Spleen (tissue), 11 donors: ENCODE measurements at regions not wholly inside any gene's neighbourhood (a gene's known extent, or its start where the extent isn't known, plus 50 kb on each side); places are given as distances from the start of the nearest gene placed in this dataset.

Source experiments
- DNase-seq: peaks from one replicate; pipeline ENCODE4 v3.0.0-alpha.2; 2020
- H3K27ac ChIP-seq, 8 donors: fragments of 200-600 bp; sonication (generic) in 7 of 8; 1 replicate in 4 of 8; 2 replicates in 4 of 8; pipeline versions ENCODE4 v1.5.0 to v1.8.0; 2016 to 2021; ENCODE audit warnings: inconsistent platforms in 4 of 8, mild to moderate bottlenecking in 4 of 8, moderate library complexity in 1 of 8
- H3K27me3 ChIP-seq, 7 donors: fragments of 200-600 bp; sonication (generic) in 6 of 7; replicated peaks in 1 of 7; 1 replicate in 4 of 7; 2 replicates in 3 of 7; pipeline versions ENCODE4 v1.5.0 to v1.8.0; 2016 to 2021; ENCODE audit warnings: inconsistent platforms in 3 of 7, mild to moderate bottlenecking in 1 of 7
- H3K36me3 ChIP-seq, 6 donors: fragments of 200-600 bp; sonication (generic) in 5 of 6; 1 replicate in 4 of 6; 2 replicates in 2 of 6; pipeline versions ENCODE4 v1.5.0 to v1.8.0; 2016 to 2021; ENCODE audit warnings: inconsistent platforms in 2 of 6
- H3K4me1 ChIP-seq, 6 donors: fragments of 200-600 bp; sonication (generic) in 5 of 6; 1 replicate in 3 of 6; 2 replicates in 3 of 6; pipeline versions ENCODE4 v1.5.0 to v1.8.0; 2016 to 2021; ENCODE audit warnings: inconsistent platforms in 3 of 6
- H3K4me3 ChIP-seq, 8 donors: fragments of 200-600 bp; sonication (generic) in 7 of 8; 1 replicate in 4 of 8; 2 replicates in 4 of 8; pipeline versions ENCODE4 v1.5.0 to v1.8.0; 2016 to 2021; ENCODE audit warnings: inconsistent platforms in 4 of 8, mild to moderate bottlenecking in 4 of 8, moderate library complexity in 2 of 8
- H3K9me3 ChIP-seq, 8 donors: fragments of 200-600 bp; sonication (generic) in 7 of 8; 1 replicate in 4 of 8; 2 replicates in 4 of 8; pipeline versions ENCODE4 v1.5.0 to v1.8.0; 2016 to 2021; ENCODE audit warnings: inconsistent platforms in 4 of 8
- POLR2A ChIP-seq, 3 donors: fragments of 450-650 bp; IDR thresholded peaks; one replicate each; pipeline ENCODE4 v1.5.1; 2017; ENCODE audit warnings: antibody characterized with exemption in 3 of 3, mild to moderate bottlenecking in 1 of 3
- POLR2AphosphoS5 ChIP-seq, 3 donors: sonication (generic); formaldehyde crosslinking; IDR thresholded peaks; one replicate each; pipeline ENCODE4 v1.5.1; 2017; ENCODE audit warnings: antibody characterized with exemption in 3 of 3
- WGBS, 5 donors: extraction: QIAGEN DNeasy Blood & Tissue Kit in 3 of 5; methylation state at CpG; one replicate each; pipeline versions ENCODE4 v1.1.5 to v1.1.7; 2013 to 2018; 5-methylcytosine and 5-hydroxymethylcytosine counted together
- intact Hi-C: fragments of 100-400 bp; cut with DNase I; formaldehyde crosslinking; loops from one replicate; pipeline ENCODE4 v1.15.0; 2023; ENCODE audit warnings: low total_unique reads
- TF ChIP-seq, protein P1 (sequence below), 11 experiments: fragments of 200-600 bp in 7 of 11; fragments of 450-650 bp in 4 of 11; sonication (generic) in 4 of 11; IDR thresholded peaks in 8 of 11; conservative IDR thresholded peaks in 3 of 11; 1 replicate in 7 of 11; 2 replicates in 4 of 11; pipeline versions ENCODE4 v1.4.0 to v1.8.0; 2016 to 2021; ENCODE audit warnings: antibody characterized with exemption in 11 of 11, inconsistent platforms in 4 of 11, mild to moderate bottlenecking in 1 of 11
- donor health status: healthy with polysubstance abuse.
- donor health status: DM: no; HTN: no; CAD: no; lungs with moderate emphysema.
- donor health status: DM: no; HTN: no; CAD: no.
- donor health status: Bipolar disorder and iron deficiency.
- donor health status: healthy.
- donor health status: DM: no; HTN: no; CAD: no.
- donor health status: DM: yes; HTN: yes; CAD: no.

DNA sequence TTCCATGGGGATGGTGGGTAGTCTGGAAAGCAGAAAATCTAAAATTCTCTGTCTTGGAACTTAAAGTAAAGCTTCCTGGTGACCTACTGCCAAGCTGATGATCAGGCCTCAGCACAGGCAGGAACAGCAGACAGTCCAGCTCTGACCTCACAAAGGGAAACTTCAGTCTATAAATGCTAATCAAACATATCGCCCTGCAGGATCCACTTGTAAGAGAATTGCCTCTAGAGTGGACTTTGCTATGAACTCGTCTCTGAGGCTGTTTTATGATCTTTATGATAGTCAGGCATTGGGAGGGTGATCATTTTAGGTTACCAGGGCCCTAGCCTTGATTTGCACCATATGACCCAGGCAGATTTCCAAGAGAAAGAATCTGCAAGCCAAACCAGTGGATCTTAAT is 67.6 kb upstream of the SELENOP start:
- intact Hi-C loops, result loop anchor here (10.0 kb wide), 1 partner anchor 64 kb away; the partner anchor contains the start of gene SELENOP
- 85 to 96% (median 89%) methylated on average over 2 of the region's 2 CpGs for WGBS, 5 donors
- TF ChIP-seq POLR2AphosphoS5 (IDR thresholded peaks at IDR 0.05), result no peak
- TF ChIP-seq POLR2A (IDR thresholded peaks at IDR 0.05), result no peak
- TF ChIP-seq, protein P1, sequence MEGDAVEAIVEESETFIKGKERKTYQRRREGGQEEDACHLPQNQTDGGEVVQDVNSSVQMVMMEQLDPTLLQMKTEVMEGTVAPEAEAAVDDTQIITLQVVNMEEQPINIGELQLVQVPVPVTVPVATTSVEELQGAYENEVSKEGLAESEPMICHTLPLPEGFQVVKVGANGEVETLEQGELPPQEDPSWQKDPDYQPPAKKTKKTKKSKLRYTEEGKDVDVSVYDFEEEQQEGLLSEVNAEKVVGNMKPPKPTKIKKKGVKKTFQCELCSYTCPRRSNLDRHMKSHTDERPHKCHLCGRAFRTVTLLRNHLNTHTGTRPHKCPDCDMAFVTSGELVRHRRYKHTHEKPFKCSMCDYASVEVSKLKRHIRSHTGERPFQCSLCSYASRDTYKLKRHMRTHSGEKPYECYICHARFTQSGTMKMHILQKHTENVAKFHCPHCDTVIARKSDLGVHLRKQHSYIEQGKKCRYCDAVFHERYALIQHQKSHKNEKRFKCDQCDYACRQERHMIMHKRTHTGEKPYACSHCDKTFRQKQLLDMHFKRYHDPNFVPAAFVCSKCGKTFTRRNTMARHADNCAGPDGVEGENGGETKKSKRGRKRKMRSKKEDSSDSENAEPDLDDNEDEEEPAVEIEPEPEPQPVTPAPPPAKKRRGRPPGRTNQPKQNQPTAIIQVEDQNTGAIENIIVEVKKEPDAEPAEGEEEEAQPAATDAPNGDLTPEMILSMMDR (IDR thresholded peaks at IDR 0.05 in 8 of 11, conservative IDR thresholded peaks at IDR 0.05 in 3 of 11), result no peak
- Histone ChIP-seq H3K9me3 (no peaks in the 10 kb centered on the region), H3K4me1 (peaks cover 0 to 30% (median 20%) of the 10 kb centered on the region in 6 donors), H3K27me3 (no peaks in the 10 kb centered on the region), H3K27ac (no peak overlapping the region), H3K4me3 (no peak overlapping the region), H3K36me3 (no peaks in the 10 kb centered on the region)
- no peak for DNase-seq

DNA sequence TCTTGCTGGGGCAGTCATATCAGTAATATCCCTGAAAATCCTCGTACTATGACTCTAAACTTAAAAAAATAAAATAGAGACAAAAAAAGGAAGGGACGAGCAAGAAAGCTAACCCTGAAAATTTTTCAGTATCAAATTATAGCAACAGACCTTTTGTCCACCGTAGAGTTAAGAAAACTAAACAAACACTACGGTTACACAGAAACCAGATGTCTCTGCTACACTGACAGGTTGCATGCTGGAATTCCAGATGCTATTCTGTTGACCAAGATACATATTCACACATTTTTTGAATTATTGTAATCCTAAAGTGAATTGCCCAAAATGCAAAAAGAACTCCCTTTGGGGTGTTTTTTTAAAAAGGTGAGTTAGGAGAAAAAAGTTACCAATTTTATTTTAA is 66.9 kb upstream of the SELENOP start:
- Histone ChIP-seq H3K4me3 (no peak overlapping the region), H3K27ac (peak overlapping the region in 1 of 8 donors; percentile 51), H3K36me3 (no peaks in the 10 kb centered on the region), H3K27me3 (no peaks in the 10 kb centered on the region), H3K4me1 (peaks cover 0 to 30% (median 20%) of the 10 kb centered on the region in 6 donors), H3K9me3 (no peaks in the 10 kb centered on the region)
- no peak for DNase-seq
- no peak for TF ChIP-seq POLR2A (IDR thresholded peaks at IDR 0.05)
- TF ChIP-seq, protein P1 (IDR thresholded peaks at IDR 0.05 in 8 of 11, conservative IDR thresholded peaks at IDR 0.05 in 3 of 11), result no peak
- TF ChIP-seq POLR2AphosphoS5 (IDR thresholded peaks at IDR 0.05), result no peak
- intact Hi-C loops, result loop anchor here (10.0 kb wide), 1 partner anchor 64 kb away; the partner anchor contains the start of gene SELENOP
- 72 to 83% (median 81%) methylated on average over 4 of the region's 4 CpGs for WGBS, 5 donors

DNA sequence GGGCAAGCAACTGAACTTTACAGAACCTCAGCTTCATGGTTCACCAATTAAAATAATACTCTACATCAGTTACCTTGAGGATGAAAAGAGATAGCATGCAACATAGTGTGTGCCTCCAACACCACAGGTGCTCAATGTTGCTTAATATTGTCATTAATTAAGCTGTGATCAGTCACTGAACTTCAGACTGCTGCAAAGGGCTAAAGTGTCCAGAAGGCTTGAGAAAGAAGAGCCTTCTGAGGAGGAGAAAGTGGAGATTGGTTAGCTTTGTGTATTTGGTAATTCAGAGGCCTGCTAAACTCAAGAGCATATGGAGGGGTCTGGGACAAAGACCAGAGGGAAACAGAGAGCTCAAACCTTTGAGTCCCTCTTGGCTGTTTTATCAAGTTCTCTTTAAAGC is 66.3 kb upstream of the SELENOP start:
- Histone ChIP-seq H3K4me3 (no peak overlapping the region), H3K9me3 (no peaks in the 10 kb centered on the region), H3K36me3 (no peaks in the 10 kb centered on the region), H3K27me3 (no peaks in the 10 kb centered on the region), H3K4me1 (peaks cover 0 to 30% (median 20%) of the 10 kb centered on the region in 6 donors), H3K27ac (peak overlapping the region in 3 of 8 donors; percentile 8 to 51 (median 51))
- no peak for DNase-seq
- intact Hi-C loops, result loop anchor here (10.0 kb wide), 1 partner anchor 63 kb away; the partner anchor contains the start of gene SELENOP
- TF ChIP-seq POLR2AphosphoS5 (IDR thresholded peaks at IDR 0.05), result no peak

DNA sequence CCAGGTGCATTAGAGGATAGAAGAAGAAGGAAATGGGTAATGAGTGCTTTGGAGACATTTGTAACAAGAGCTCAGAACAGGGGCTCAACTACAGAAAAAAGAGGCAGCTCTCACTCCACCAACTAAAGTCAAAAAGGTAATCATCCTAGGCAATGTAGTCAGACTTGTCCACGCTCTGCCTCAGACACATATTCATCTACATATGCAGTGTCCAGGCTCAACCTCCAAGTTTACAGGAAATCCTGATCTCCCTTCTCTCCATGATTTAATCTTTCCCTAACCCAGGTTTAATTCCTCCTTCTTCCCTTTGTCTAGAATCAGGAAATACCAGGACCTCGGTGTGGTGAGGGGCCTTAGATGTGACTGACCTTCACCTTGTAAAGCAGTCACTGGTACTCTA is 65.7 kb upstream of the SELENOP start:
- H3K4me3 ChIP-seq, result no peak overlapping the region
- peak overlapping the region in 3 of 8 donors; percentile 51 to 70 (median 51) for H3K27ac ChIP-seq
- peaks cover 0 to 30% (median 20%) of the 10 kb centered on the region in 6 donors for H3K4me1 ChIP-seq
- TF ChIP-seq, protein P1 (IDR thresholded peaks at IDR 0.05 in 8 of 11, conservative IDR thresholded peaks at IDR 0.05 in 3 of 11), result no peak
- TF ChIP-seq POLR2AphosphoS5 (IDR thresholded peaks at IDR 0.05), result no peak
- no peak for TF ChIP-seq POLR2A (IDR thresholded peaks at IDR 0.05)
- intact Hi-C loops, result loop anchor here (10.0 kb wide), 1 partner anchor 63 kb away; the partner anchor contains the start of gene SELENOP
- no peaks in the 10 kb centered on the region for H3K36me3 ChIP-seq
- no peak for DNase-seq
- no peaks in the 10 kb centered on the region for H3K9me3 ChIP-seq
- 74 to 86% (median 80%) methylated on average over 2 of the region's 2 CpGs for WGBS, 5 donors
- H3K27me3 ChIP-seq, result no peaks in the 10 kb centered on the region
